Aorta (tissue), 5 donors: ENCODE measurements at regions not wholly inside any gene's neighbourhood (a gene's known extent, or its start where the extent isn't known, plus 50 kb on each side); places are given as distances from the start of the nearest gene placed in this dataset.

Experiments
- ATAC-seq: fragments of 200-7000 bp; cut with Tn5 transposase; one replicate; pipeline ENCODE4 v1.9.1; 2022; ENCODE audit warnings: moderate library complexity; ENCODE audit not compliant: low FRiP score
- DNase-seq, 2 donors: peaks; one replicate each; pipeline ENCODE4 v3.0.0-alpha.2; 2020
- H3K27ac ChIP-seq, 2 donors: one replicate each; pipeline ENCODE4 v1.5.1; 2013; ENCODE audit warnings: low read length in 2 of 2, mild to moderate bottlenecking in 2 of 2, moderate library complexity in 2 of 2, control low read depth in 1 of 2, inconsistent platforms in 1 of 2, low read depth in 1 of 2
- H3K27me3 ChIP-seq, 2 donors: one replicate each; pipeline ENCODE4 v1.6.1; 2013; ENCODE audit warnings: control low read depth in 1 of 2, low read length in 1 of 2, mild to moderate bottlenecking in 1 of 2, moderate library complexity in 1 of 2; ENCODE audit not compliant: insufficient read depth in 2 of 2, control insufficient read depth in 1 of 2
- H3K36me3 ChIP-seq, 2 donors: one replicate each; pipeline ENCODE4 v1.6.1; 2013; ENCODE audit warnings: control low read depth in 1 of 2, low read length in 1 of 2, mild to moderate bottlenecking in 1 of 2; ENCODE audit not compliant: insufficient read depth in 2 of 2, control insufficient read depth in 1 of 2
- H3K4me1 ChIP-seq, 2 donors: one replicate each; pipeline ENCODE4 v1.6.1; 2013; ENCODE audit warnings: low read length in 2 of 2, control low read depth in 1 of 2, mild to moderate bottlenecking in 1 of 2, moderate library complexity in 1 of 2; ENCODE audit not compliant: insufficient read depth in 2 of 2, control insufficient read depth in 1 of 2
- H3K4me3 ChIP-seq, 2 donors: one replicate each; pipeline ENCODE4 v1.5.1; 2013; ENCODE audit warnings: low read length in 2 of 2, control low read depth in 1 of 2, mild to moderate bottlenecking in 1 of 2
- H3K9me3 ChIP-seq: one replicate; pipeline ENCODE4 v1.6.1; 2013; ENCODE audit warnings: mild to moderate bottlenecking, low read length; ENCODE audit not compliant: control insufficient read depth
- WGBS, 2 donors: extraction: QIAGEN DNeasy Blood & Tissue Kit; methylation state at CpG; one replicate each; pipeline ENCODE4 v1.1.7; 2013; 5-methylcytosine and 5-hydroxymethylcytosine counted together
- intact Hi-C, 2 donors: fragments of 100-400 bp; cut with DNase I; formaldehyde crosslinking; loops; one replicate each; pipeline versions ENCODE4 v1.14.2 to v1.15.0; 2022
- donor health status: healthy with polysubstance abuse.
- donor health status: Bipolar disorder and iron deficiency.
- donor health status: DM: no; HTN: no; CAD: no.
- donor health status: DM: no; HTN: no; CAD: no.
- donor health status: DM: yes; HTN: yes; CAD: no.

GRCh38 chr22:48370508-48371325 is 1457.0 kb downstream of the BRD1 start:
- WGBS, 2 donors, result 47 to 53% methylated on average over 13 of the region's 13 CpGs
- no peaks in the 10 kb centered on the region for H3K4me1 ChIP-seq
- no peak for ATAC-seq

DNA sequence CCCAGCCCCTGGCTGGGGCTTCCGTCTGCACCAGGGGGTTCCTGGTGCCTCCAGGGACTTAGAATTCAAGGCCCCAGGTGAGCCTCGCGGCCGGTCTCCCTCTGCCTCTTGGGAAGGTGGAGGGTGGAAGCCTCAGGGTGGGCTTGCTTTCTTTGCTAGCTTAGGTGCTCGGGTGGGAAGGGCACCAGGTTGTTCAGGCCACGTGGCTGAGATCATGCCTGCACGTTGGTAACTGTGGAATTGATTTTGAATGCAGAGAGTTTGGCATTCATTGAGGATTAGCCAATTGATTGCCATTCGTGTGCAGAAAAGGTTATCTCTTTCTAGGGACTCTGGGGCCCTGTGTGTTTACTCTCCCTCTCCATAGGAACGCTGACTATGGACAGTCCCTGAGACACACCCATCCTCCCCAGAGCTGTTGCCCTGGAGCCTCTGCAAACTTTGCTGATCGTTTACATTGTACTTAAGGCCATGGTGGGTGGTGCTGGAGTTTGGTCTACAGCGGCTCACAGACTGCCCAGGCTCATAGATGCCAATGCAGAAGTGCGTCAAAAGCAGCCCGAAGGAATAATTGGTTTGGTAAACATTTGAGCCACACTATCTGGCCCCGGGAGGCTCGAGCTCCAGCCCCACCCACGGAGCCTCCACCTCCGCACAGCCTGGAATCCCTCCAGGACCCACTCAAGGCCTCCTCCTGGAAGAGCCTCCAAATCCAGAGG is 1457.7 kb downstream of the BRD1 start:
- intact Hi-C loops, result no loop called here
- no peaks in the 10 kb centered on the region for H3K9me3 ChIP-seq
- peak; percentile 26 for ATAC-seq
- no peaks in the 10 kb centered on the region for H3K27me3 ChIP-seq
- no peak overlapping the region for H3K4me3 ChIP-seq
- DNase-seq, result no peak
- H3K36me3 ChIP-seq, result no peaks in the 10 kb centered on the region
- 23 to 33% methylated on average over 17 of the region's 17 CpGs for WGBS, 2 donors
- no peaks in the 10 kb centered on the region for H3K4me1 ChIP-seq
- no peak overlapping the region for H3K27ac ChIP-seq

More at GRCh38 chr22:48370508-48371325, 1457.0 kb downstream of the BRD1 start:
- Histone ChIP-seq H3K4me3 (no peak overlapping the region), H3K27me3 (no peaks in the 10 kb centered on the region), H3K27ac (no peak overlapping the region), H3K9me3 (no peaks in the 10 kb centered on the region), H3K36me3 (no peaks in the 10 kb centered on the region)
- peak in 1 of 2 donors; percentile 15 for DNase-seq
- intact Hi-C loops, result no loop called here

- H3K36me3 ChIP-seq, result no peaks in the 10 kb centered on the region
- H3K27ac ChIP-seq, result no peak overlapping the region
- no peaks in the 10 kb centered on the region for H3K4me1 ChIP-seq
- WGBS, 2 donors, result 62 to 66% methylated on average over 11 of the region's 11 CpGs
- H3K27me3 ChIP-seq, result no peaks in the 10 kb centered on the region
- intact Hi-C loops, result no loop called here
- DNase-seq (no peak), ATAC-seq (no peak)
- no peak overlapping the region for H3K4me3 ChIP-seq
- H3K9me3 ChIP-seq, result no peaks in the 10 kb centered on the region
Measured at GRCh38 chr22:48368975-48369525, 1458.6 kb downstream of the BRD1 start.

- Histone ChIP-seq H3K27me3 (no peaks in the 10 kb centered on the region), H3K4me1 (no peaks in the 10 kb centered on the region), H3K9me3 (no peaks in the 10 kb centered on the region), H3K36me3 (no peaks in the 10 kb centered on the region), H3K27ac (no peak overlapping the region), H3K4me3 (no peak overlapping the region)
- intact Hi-C loops, result no loop called here
- ATAC-seq (no peak), DNase-seq (no peak)
- 80 to 82% methylated on average over 12 of the region's 12 CpGs for WGBS, 2 donors
Measured at GRCh38 chr22:48367731-48368130, 1459.9 kb downstream of the BRD1 start.

GRCh38 chr22:48366591-48366990 is 1461.1 kb downstream of the BRD1 start:
- no peak overlapping the region for H3K27ac ChIP-seq
- DNase-seq (no peak), ATAC-seq (no peak)
- H3K4me1 ChIP-seq, result no peaks in the 10 kb centered on the region
- intact Hi-C loops, result no loop called here
- no peaks in the 10 kb centered on the region for H3K9me3 ChIP-seq
- H3K4me3 ChIP-seq, result no peak overlapping the region
- 79 to 81% methylated on average over 9 of the region's 9 CpGs for WGBS, 2 donors
- no peaks in the 10 kb centered on the region for H3K36me3 ChIP-seq
- H3K27me3 ChIP-seq, result no peaks in the 10 kb centered on the region

- WGBS, 2 donors, result 83 to 90% methylated on average over 8 of the region's 8 CpGs
- intact Hi-C loops, result no loop called here
- no peaks in the 10 kb centered on the region for H3K4me1 ChIP-seq
- H3K36me3 ChIP-seq, result no peaks in the 10 kb centered on the region
- H3K4me3 ChIP-seq, result no peak overlapping the region
- DNase-seq (no peak), ATAC-seq (peak; percentile 23)
- no peaks in the 10 kb centered on the region for H3K27me3 ChIP-seq
- H3K27ac ChIP-seq, result no peak overlapping the region
- H3K9me3 ChIP-seq, result no peaks in the 10 kb centered on the region
Measured at GRCh38 chr22:48366056-48366455, 1461.6 kb downstream of the BRD1 start.

DNA sequence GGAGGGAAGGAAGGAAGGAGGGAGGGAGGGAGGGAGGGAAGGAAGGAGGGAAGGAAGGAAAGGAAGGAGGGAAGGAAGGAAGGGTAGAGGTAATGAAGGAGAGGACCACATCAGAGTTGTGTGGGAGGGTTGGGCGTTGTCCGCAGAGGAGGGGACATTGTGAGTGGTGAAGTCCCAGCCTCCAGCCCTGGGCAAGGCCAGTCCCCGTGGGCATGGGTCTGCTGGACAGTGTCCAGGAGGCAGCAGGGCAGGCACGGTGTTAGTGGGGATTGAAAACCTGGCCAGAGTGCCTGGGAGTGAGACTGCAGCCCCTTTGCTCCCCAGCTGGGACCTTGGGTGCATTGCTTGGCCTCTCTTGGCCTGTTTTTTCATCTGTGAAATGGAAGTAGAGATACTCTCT is 1462.3 kb downstream of the BRD1 start:
- 78 to 81% methylated on average over 4 of the region's 4 CpGs for WGBS, 2 donors
- H3K27ac ChIP-seq, result no peak overlapping the region
- ATAC-seq (no peak), DNase-seq (no peak)
- no peaks in the 10 kb centered on the region for H3K27me3 ChIP-seq
- H3K4me1 ChIP-seq, result no peaks in the 10 kb centered on the region
- intact Hi-C loops, result no loop called here
- H3K9me3 ChIP-seq, result no peaks in the 10 kb centered on the region
- no peaks in the 10 kb centered on the region for H3K36me3 ChIP-seq
- no peak overlapping the region for H3K4me3 ChIP-seq

DNA sequence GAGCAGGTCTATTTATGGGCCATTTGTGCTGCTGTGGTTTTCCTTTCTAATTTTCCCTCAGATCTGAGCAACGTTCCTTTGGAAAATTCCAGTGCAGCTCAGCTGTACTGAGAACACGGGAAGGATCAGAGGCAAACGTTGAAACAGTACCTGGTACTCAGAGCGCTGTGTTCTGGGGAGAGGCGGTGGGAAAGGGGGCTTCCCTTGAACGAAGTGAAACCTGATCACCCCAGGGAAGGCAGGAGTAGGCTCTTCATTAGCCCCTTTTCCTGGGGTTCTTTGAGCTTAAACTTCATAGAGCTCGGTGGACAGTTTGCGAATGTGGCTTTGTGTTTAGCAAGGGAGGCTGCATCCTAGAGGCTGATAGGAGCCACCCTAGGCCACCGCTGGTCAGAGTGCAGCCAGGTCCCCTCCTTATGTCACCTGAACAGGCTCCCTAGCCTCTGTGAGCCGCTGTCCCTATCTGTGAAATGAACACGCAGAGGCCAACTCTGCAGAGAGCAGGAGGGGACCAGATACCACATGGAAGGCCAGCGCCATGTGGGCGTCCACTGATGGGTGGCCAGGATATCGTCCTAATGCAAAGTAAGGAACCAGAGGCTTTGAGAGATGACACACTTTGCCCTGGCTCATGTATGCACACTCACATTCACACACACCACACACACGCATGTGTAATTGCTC is 1464.8 kb downstream of the BRD1 start:
- no peak for ATAC-seq
- no peak overlapping the region for H3K4me3 ChIP-seq
- H3K9me3 ChIP-seq, result no peaks in the 10 kb centered on the region
- WGBS, 2 donors, result 70 to 73% methylated on average over 15 of the region's 15 CpGs
- H3K27ac ChIP-seq, result no peak overlapping the region
- no peaks in the 10 kb centered on the region for H3K27me3 ChIP-seq
- no peaks in the 10 kb centered on the region for H3K4me1 ChIP-seq
- no peaks in the 10 kb centered on the region for H3K36me3 ChIP-seq
- intact Hi-C loops, result no loop called here
- DNase-seq, result peak in 1 of 2 donors; percentile 55
